Left ventricle myocardium inferior (tissue), 1 donor: ENCODE measurements at regions not wholly inside any gene's neighbourhood (a gene's known extent, or its start where the extent isn't known, plus 50 kb on each side); places are given as distances from the start of the nearest gene placed in this dataset.

Source experiments
- DNase-seq: peaks from one replicate; pipeline ENCODE4 v3.0.0-alpha.2; 2020
- H3K27ac ChIP-seq: fragments of 200-600 bp; replicated peaks from 2 replicates; pipeline ENCODE4 v1.8.0; 2021
- H3K27me3 ChIP-seq: fragments of 200-600 bp; 2 replicates; pipeline ENCODE4 v1.8.0; 2021; ENCODE audit warnings: low read depth
- H3K36me3 ChIP-seq: fragments of 200-600 bp; 2 replicates; pipeline ENCODE4 v1.8.0; 2021
- H3K4me1 ChIP-seq: fragments of 200-600 bp; 2 replicates; pipeline ENCODE4 v1.8.0; 2021
- H3K4me3 ChIP-seq: fragments of 200-600 bp; 2 replicates; pipeline ENCODE4 v1.8.0; 2021; ENCODE audit warnings: mild to moderate bottlenecking, moderate library complexity
- H3K9me3 ChIP-seq: fragments of 200-600 bp; replicated peaks from 2 replicates; pipeline ENCODE4 v1.8.0; 2021
- intact Hi-C: fragments of 100-400 bp; cut with micrococcal nuclease; formaldehyde crosslinking; loops from one replicate; pipeline ENCODE4 v1.11.0; 2022
- TF ChIP-seq, protein P1 (sequence below): fragments of 200-600 bp; IDR thresholded peaks from 2 replicates; pipeline ENCODE4 v1.8.0; 2021; ENCODE audit warnings: antibody characterized with exemption, mild to moderate bottlenecking, borderline replicate concordance
- donor health status: DM: no; HTN: yes; CAD: no; lungs with severe emphysema.

DNA sequence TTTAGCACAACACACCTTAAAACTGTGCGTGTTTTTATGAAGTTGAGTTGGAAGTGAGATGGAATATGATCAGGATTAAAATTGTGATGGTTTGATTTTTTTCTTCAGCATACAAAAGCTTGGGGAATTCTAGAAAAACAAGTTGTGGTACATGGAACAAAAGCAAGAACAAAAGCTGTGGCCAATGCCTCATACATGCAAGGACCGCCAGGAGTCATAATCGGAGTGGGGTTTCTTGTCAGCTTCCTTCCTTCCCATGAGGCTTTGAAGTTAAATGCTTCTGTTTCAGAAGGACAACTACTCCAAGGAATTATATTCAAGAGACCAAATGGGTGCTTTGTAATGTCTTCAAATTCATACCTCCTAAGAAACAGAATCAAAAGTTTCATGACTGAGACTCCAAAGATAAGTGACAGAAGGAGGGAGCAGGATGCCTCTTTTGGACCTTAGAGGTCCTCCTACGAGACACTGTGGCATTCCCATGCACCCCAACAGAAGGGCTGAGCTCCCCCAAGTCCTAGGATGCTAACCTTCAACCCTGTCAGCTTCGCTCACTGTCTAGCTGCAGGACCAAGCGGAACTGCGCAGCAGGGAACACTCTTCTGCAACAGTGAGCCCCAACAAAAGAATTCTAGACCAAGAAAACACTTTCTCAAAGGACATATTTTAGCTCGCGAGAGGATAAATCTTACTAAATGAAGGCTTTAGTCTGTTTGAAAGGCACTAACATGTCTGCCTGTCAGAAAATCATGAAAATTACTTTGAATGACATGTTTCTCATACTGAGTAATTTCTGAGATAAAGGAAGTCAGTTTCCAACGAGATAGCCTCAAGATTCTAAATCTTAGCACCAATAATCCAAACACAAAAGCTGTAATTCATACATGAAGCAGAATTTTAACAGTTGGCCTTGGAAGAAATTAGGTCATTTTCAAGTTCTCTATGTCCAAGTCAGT lies 108.5 kb upstream of the NHSL1 start:
- no peaks in the 10 kb centered on the region for H3K27me3 ChIP-seq
- no peak overlapping the region for H3K4me3 ChIP-seq
- no peaks in the 10 kb centered on the region for H3K4me1 ChIP-seq
- H3K27ac ChIP-seq = no peak overlapping the region
- no peak for DNase-seq
- TF ChIP-seq, protein P1, sequence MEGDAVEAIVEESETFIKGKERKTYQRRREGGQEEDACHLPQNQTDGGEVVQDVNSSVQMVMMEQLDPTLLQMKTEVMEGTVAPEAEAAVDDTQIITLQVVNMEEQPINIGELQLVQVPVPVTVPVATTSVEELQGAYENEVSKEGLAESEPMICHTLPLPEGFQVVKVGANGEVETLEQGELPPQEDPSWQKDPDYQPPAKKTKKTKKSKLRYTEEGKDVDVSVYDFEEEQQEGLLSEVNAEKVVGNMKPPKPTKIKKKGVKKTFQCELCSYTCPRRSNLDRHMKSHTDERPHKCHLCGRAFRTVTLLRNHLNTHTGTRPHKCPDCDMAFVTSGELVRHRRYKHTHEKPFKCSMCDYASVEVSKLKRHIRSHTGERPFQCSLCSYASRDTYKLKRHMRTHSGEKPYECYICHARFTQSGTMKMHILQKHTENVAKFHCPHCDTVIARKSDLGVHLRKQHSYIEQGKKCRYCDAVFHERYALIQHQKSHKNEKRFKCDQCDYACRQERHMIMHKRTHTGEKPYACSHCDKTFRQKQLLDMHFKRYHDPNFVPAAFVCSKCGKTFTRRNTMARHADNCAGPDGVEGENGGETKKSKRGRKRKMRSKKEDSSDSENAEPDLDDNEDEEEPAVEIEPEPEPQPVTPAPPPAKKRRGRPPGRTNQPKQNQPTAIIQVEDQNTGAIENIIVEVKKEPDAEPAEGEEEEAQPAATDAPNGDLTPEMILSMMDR = no peak
- H3K9me3 ChIP-seq = no peaks in the 10 kb centered on the region
- no peaks in the 10 kb centered on the region for H3K36me3 ChIP-seq
- intact Hi-C loops = no loop called here

DNA sequence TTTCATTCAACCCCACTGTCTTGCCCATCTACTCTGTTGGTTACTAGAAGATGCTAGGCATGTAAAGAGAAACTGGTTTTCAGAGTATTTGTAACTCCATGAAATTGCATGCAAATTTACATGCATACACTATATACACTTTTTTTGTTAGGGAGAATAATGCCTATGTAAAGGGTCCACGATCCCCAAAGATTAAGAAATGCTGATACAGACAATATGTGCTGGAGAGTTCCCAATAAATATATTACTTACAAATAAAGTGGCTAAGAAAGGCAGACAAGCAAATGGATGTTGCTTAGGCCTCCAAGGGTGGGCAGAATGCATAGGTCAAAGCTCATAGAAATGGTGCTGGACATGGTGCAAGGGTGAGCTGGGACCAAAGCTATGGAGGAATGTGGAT lies 109.6 kb upstream of the NHSL1 start:
- H3K9me3 ChIP-seq = no peaks in the 10 kb centered on the region
- no peak overlapping the region for H3K27ac ChIP-seq
- H3K27me3 ChIP-seq = no peaks in the 10 kb centered on the region
- DNase-seq = no peak
- H3K36me3 ChIP-seq = no peaks in the 10 kb centered on the region
- no peaks in the 10 kb centered on the region for H3K4me1 ChIP-seq
- intact Hi-C loops = no loop called here
- TF ChIP-seq, protein P1 = no peak
- H3K4me3 ChIP-seq = no peak overlapping the region

DNA sequence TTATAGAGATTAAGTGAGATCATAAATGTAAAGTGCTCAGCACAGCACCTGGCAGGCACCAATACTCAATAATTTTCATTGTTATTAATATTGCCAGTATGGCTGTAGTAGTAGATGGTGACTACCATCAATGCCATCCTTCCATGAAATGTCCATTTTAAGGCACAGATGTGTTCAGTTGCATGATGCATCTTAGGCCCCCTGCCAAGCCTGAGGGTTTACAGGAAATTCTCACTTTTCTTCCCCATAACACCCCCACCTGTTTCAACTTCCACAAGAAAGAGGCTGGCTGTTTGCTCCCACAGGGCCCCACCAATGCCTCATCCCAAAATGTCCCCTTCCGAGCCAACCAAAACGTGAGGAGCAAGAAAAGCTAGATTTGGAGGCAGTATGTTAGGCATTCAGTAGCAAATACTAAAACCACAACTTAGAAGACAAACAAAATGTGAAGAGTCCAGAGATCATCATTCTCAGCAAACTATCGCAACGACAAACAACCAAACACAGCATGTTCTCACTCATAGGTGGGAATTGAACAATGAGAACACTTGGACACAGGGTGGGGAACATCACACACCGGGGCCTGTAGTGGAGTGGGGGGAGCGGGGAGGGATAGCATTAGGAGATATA lies 110.6 kb upstream of the NHSL1 start:
- Histone ChIP-seq H3K36me3 (no peaks in the 10 kb centered on the region), H3K4me1 (no peaks in the 10 kb centered on the region), H3K27ac (no peak overlapping the region), H3K27me3 (no peaks in the 10 kb centered on the region), H3K9me3 (no peaks in the 10 kb centered on the region), H3K4me3 (no peak overlapping the region)
- DNase-seq = no peak
- intact Hi-C loops = no loop called here
- TF ChIP-seq, protein P1 = no peak

DNA sequence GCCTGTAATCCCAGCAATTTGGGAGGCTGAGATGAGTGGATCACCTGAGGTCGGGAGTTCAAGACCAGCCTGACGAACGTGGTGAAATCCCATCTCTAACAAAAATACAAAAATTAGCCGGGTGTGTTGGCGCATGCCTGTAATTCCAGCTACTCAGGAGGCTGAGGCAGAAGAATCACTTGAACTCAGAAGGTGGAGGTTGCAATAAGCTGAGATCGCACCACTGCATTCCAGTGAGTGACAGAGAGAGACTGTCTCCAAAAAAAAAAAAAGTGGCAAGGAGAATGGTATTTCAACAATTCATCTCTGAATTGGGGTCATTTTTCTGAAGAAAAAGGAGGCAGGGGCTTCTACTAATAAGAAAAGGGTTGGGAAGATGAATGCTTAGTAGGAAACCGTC lies 111.5 kb upstream of the NHSL1 start:
- H3K4me3 ChIP-seq = no peak overlapping the region
- TF ChIP-seq, protein P1 = no peak
- H3K36me3 ChIP-seq = no peaks in the 10 kb centered on the region
- H3K27ac ChIP-seq = no peak overlapping the region
- no peak for DNase-seq
- H3K27me3 ChIP-seq = no peaks in the 10 kb centered on the region
- no peaks in the 10 kb centered on the region for H3K4me1 ChIP-seq
- intact Hi-C loops = no loop called here
- H3K9me3 ChIP-seq = no peaks in the 10 kb centered on the region

DNA sequence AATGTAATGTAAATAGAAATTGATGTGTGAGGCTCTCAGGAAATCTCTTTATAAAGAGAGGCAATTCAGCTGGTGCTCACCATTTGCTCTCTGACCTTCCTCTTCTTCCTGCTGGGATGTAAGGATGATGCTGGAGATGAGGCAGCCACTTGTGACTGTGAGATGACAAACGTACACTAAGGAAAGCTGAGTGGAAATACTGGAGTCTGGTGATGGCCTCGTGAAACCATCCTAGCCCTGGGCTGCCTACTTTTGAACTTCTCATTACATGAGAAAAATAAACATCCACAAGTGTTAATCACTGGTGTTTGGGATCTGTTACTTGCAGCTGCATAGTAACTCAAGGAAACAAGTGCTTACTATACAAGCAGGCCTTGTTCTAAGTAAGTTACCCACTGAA lies 114.9 kb upstream of the NHSL1 start:
- Histone ChIP-seq H3K4me3 (no peak overlapping the region), H3K36me3 (no peaks in the 10 kb centered on the region), H3K4me1 (no peaks in the 10 kb centered on the region), H3K27ac (no peak overlapping the region), H3K27me3 (no peaks in the 10 kb centered on the region), H3K9me3 (no peaks in the 10 kb centered on the region)
- TF ChIP-seq, protein P1 = no peak
- intact Hi-C loops = no loop called here
- DNase-seq = no peak
